ENCODE measurements at regions not wholly inside any gene's neighbourhood (a gene's known extent, or its start where the extent isn't known, plus 50 kb on each side); places are given as distances from the start of the nearest gene placed in this dataset.

- intact Hi-C loops (cut with micrococcal nuclease) = no loop called here
- no peak for DNase-seq
- Mint-ChIP-seq H3K27ac (no peak overlapping the region), H3K4me3 (no peak overlapping the region), H3K9me3 (peaks cover 11% of the 10 kb centered on the region), H3K27me3 (no peaks in the 10 kb centered on the region), H3K4me1 (no peaks in the 10 kb centered on the region), H3K36me3 (ENCODE audit: low read depth) (peaks cover 68% of the 10 kb centered on the region)
Measured at GRCh38 chr14:95417492-95417891, 97.8 kb upstream of the CLMN start.

DNA sequence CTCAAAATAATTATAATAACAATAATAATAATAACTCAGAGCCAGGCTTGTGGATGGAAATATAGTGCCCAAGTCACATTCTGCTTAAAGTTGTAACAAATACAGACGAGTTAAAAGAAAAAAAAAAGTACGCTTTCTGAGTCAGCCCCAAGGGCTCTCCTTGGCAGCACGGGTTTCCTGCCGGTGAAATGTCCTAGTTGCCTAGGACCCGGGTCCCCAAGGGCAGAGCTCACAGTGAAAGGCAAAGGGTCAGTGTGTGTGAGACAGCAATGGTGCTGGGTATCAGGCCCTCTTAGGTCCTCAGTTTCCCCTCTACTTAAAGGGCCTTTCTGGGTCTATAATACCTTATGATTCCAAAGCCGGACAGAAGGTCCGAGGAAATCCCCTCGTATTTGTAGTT lies 96.3 kb upstream of the CLMN start:
- intact Hi-C loops (cut with micrococcal nuclease) = no loop called here
- no peak overlapping the region for H3K27ac Mint-ChIP-seq
- DNase-seq = no peak
- no peaks in the 10 kb centered on the region for H3K27me3 Mint-ChIP-seq
- no peak overlapping the region for H3K4me3 Mint-ChIP-seq
- no peaks in the 10 kb centered on the region for H3K4me1 Mint-ChIP-seq
- H3K36me3 Mint-ChIP-seq (ENCODE audit: low read depth) = peaks cover 55% of the 10 kb centered on the region
- peaks cover 5% of the 10 kb centered on the region for H3K9me3 Mint-ChIP-seq

- intact Hi-C loops (cut with micrococcal nuclease) = no loop called here
- Mint-ChIP-seq H3K36me3 (ENCODE audit: low read depth) (peaks cover 43% of the 10 kb centered on the region), H3K4me3 (no peak overlapping the region), H3K9me3 (no peaks in the 10 kb centered on the region), H3K4me1 (no peaks in the 10 kb centered on the region), H3K27ac (no peak overlapping the region), H3K27me3 (no peaks in the 10 kb centered on the region)
- DNase-seq = no peak
Measured at GRCh38 chr14:95413289-95414215, 93.8 kb upstream of the CLMN start.

- Mint-ChIP-seq H3K27me3 (no peaks in the 10 kb centered on the region), H3K27ac (no peak overlapping the region)
- intact Hi-C loops (cut with micrococcal nuclease) = no loop called here
Measured at GRCh38 chr14:95410838-95411237, 91.1 kb upstream of the CLMN start.

DNA sequence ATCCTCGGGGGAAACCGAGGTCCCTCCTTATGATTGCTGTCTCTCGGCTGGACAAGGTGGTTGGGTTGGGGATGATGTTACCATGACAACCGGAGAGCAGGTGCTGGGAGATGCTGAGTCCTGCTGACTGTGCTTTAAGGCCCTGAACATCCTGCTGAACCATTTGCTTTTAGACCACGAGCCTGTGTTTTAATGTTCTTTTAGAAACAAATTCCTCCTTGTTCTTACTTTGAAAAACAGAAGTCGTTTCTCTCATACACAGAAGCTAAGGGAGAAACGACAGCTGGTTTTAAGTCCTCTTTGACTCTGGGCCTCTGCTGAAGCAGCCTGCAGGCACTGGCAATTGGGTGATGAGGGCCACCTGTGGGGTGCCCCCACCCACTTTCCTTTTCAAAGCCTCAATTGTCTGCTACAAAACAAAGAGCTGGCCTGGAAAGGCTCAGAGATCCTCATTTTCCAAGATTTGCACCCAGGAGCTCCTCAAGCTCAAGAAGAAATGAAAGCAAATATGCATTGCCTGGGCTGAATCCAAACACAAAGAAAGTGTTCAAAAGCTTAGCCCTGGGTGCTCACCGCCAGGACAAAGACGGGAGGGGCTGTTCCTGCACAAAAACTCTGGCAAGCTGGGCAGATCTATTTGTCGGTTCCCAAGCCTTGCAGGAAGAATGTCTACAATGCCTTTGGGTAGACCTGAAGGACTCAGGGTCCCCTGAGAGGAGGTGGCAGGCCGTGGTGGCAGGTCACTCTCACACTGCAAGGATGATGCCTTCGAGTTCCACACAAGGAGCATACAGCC lies 90.0 kb upstream of the CLMN start:
- H3K4me3 Mint-ChIP-seq = no peak overlapping the region
- no peaks in the 10 kb centered on the region for H3K4me1 Mint-ChIP-seq
- intact Hi-C loops (cut with micrococcal nuclease) = no loop called here
- DNase-seq = no peak
- H3K27ac Mint-ChIP-seq = peak overlapping the region; percentile 5
- no peaks in the 10 kb centered on the region for H3K9me3 Mint-ChIP-seq
- H3K36me3 Mint-ChIP-seq (ENCODE audit: low read depth) = peaks cover 20% of the 10 kb centered on the region
- H3K27me3 Mint-ChIP-seq = no peaks in the 10 kb centered on the region

More at GRCh38 chr14:95410838-95411237, 91.1 kb upstream of the CLMN start:
- DNase-seq = no peak
- Mint-ChIP-seq H3K36me3 (ENCODE audit: low read depth) (peaks cover 25% of the 10 kb centered on the region), H3K9me3 (no peaks in the 10 kb centered on the region), H3K4me1 (no peaks in the 10 kb centered on the region), H3K4me3 (no peak overlapping the region)

DNA sequence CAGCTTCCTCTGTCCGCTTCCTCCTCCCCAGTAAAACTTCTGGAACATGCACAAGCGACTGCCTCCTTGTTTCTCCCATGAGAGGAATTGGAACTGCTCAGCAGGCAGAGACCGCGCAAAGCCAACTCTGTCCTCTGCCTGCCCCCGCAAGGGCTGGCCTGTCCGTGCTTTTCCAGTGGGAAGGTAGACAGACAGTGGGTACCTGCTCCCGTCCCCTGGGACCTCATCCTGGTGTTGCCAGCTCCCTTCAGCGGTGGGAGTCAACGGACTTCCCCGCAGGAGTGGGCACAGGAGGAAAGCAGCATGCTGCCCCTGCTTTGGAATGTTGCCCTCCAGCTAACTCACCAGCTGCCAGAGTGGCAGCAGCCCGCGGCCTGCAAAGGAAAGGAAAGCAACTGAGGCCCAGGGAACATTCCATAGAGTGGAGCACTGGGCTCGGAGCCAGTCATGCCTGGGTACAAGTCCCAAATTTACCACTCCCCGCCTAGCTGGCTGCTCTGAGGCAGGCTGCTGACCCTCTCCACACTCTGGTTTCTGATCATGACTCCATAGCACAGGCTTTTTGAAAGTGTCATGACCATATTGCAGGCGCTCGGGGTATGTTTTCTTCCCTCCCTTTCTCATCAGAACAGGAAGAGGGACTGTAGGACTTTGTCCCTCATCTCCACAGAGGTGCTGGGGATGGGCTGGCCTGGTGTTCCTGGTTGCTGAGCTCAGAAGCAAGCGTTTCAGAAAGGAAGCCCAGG lies 89.2 kb upstream of the CLMN start:
- H3K4me1 Mint-ChIP-seq = no peaks in the 10 kb centered on the region
- no peak for DNase-seq
- H3K36me3 Mint-ChIP-seq (ENCODE audit: low read depth) = peaks cover 17% of the 10 kb centered on the region
- no peaks in the 10 kb centered on the region for H3K9me3 Mint-ChIP-seq
- no peaks in the 10 kb centered on the region for H3K27me3 Mint-ChIP-seq
- H3K27ac Mint-ChIP-seq = no peak overlapping the region
- intact Hi-C loops (cut with micrococcal nuclease) = no loop called here
- no peak overlapping the region for H3K4me3 Mint-ChIP-seq

DNA sequence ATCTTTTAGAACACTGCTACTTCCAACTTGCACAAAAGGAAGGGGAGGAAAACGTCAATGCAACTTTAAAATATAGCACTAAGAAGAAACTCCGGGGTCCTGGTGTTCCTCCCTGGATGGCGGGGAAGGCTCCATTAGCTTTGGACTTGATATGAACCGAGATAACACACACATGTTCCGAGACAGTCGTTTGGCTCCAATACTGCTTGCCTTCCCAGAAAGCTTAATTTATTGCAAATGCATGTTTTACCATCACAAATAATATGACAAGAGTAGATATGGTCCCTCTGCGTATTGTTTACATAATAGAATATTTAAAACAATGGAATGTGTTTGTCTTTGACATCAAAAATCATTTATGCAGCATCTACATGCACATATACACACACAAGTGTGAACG lies 87.6 kb upstream of the CLMN start:
- no peak for DNase-seq
- intact Hi-C loops (cut with micrococcal nuclease) = no loop called here
- H3K27me3 Mint-ChIP-seq = no peaks in the 10 kb centered on the region
- no peaks in the 10 kb centered on the region for H3K9me3 Mint-ChIP-seq
- no peak overlapping the region for H3K4me3 Mint-ChIP-seq
- no peak overlapping the region for H3K27ac Mint-ChIP-seq
- H3K4me1 Mint-ChIP-seq = no peaks in the 10 kb centered on the region
- peaks cover 12% of the 10 kb centered on the region for H3K36me3 Mint-ChIP-seq (ENCODE audit: low read depth)

GRCh38 chr14:95406756-95407277 lies 87.1 kb upstream of the CLMN start:
- intact Hi-C loops (cut with micrococcal nuclease) = no loop called here
- Mint-ChIP-seq H3K27me3 (no peaks in the 10 kb centered on the region), H3K36me3 (ENCODE audit: low read depth) (peaks cover 12% of the 10 kb centered on the region), H3K27ac (no peak overlapping the region), H3K4me1 (no peaks in the 10 kb centered on the region), H3K4me3 (no peak overlapping the region), H3K9me3 (no peaks in the 10 kb centered on the region)
- no peak for DNase-seq

DNA sequence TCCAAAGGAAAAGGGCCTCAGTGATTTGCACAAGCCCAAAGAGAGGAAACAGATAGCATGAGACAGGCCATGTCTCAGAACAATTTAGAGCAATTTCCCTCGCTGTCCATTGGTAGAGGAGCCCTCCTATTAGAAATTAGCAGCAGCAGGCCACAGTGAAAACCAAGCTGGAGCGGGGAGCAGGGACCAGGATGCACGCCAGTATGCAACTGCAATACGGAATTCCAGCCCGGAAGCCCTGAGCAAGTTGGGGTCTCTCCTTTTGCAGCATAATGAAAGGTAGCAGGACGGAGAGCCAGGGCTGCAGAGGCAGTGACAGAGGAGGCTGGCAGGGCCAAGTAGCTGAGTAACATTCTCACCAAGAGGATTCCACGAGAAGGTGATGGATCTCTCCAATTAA lies 84.9 kb upstream of the CLMN start:
- H3K36me3 Mint-ChIP-seq (ENCODE audit: low read depth) = peaks cover 4% of the 10 kb centered on the region
- H3K4me1 Mint-ChIP-seq = no peaks in the 10 kb centered on the region
- no peak for DNase-seq
- no peaks in the 10 kb centered on the region for H3K27me3 Mint-ChIP-seq
- no peak overlapping the region for H3K27ac Mint-ChIP-seq
- H3K4me3 Mint-ChIP-seq = no peak overlapping the region
- H3K9me3 Mint-ChIP-seq = no peaks in the 10 kb centered on the region
- intact Hi-C loops (cut with micrococcal nuclease) = no loop called here

DNA sequence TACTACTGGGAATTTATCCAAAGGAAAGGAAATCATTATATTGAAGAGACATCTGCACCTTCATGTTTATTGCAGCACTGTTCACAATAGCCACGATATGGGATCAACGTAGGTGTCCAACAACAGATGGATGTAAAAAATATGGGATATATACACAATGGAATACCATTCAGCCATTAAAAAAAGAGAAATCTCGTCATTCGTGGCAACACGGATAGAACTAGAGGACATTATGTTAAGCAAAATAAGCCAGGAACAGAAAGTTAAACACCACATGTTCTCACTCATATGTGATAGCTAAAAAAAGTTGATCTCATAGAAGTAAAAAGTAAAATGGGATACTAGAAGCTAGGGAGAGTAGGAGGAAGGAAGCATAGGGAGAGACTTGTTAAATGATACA lies 82.9 kb upstream of the CLMN start:
- Mint-ChIP-seq H3K4me3 (no peak overlapping the region), H3K27ac (no peak overlapping the region), H3K36me3 (ENCODE audit: low read depth) (no peaks in the 10 kb centered on the region), H3K9me3 (no peaks in the 10 kb centered on the region), H3K4me1 (no peaks in the 10 kb centered on the region), H3K27me3 (no peaks in the 10 kb centered on the region)
- intact Hi-C loops (cut with micrococcal nuclease) = no loop called here
- no peak for DNase-seq

DNA sequence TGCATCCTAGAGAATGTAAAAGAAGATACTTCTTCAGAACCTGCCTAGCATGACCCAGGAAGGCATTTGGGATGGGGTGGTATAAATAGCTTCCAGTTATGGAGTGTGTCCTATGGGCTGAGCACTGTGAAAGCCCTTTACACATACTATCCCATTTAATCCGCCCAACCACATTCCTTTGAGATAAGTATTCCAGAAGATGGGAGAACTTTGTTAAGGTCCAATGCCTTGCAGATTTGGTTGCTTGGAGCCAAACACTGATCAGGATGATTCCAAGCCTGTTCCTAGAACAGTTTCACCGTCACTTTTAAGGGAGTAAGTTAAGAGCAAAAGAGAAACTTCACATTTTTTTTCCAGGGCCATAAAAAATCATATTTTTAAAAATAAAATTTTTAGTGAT lies 82.5 kb upstream of the CLMN start:
- H3K27ac Mint-ChIP-seq = no peak overlapping the region
- no peaks in the 10 kb centered on the region for H3K9me3 Mint-ChIP-seq
- no peak for DNase-seq
- no peak overlapping the region for H3K4me3 Mint-ChIP-seq
- intact Hi-C loops (cut with micrococcal nuclease) = no loop called here
- H3K27me3 Mint-ChIP-seq = no peaks in the 10 kb centered on the region
- no peaks in the 10 kb centered on the region for H3K36me3 Mint-ChIP-seq (ENCODE audit: low read depth)
- H3K4me1 Mint-ChIP-seq = no peaks in the 10 kb centered on the region

GRCh38 chr14:95398630-95399547 lies 79.2 kb upstream of the CLMN start:
- intact Hi-C loops (cut with micrococcal nuclease) = no loop called here
- H3K4me1 Mint-ChIP-seq = no peaks in the 10 kb centered on the region
- H3K9me3 Mint-ChIP-seq = peaks cover 7% of the 10 kb centered on the region
- no peak overlapping the region for H3K4me3 Mint-ChIP-seq
- DNase-seq = no peak
- no peaks in the 10 kb centered on the region for H3K27me3 Mint-ChIP-seq
- no peak overlapping the region for H3K27ac Mint-ChIP-seq
- no peaks in the 10 kb centered on the region for H3K36me3 Mint-ChIP-seq (ENCODE audit: low read depth)

- Mint-ChIP-seq H3K27ac (no peak overlapping the region), H3K4me3 (no peak overlapping the region), H3K4me1 (no peaks in the 10 kb centered on the region), H3K9me3 (peaks cover 7% of the 10 kb centered on the region), H3K36me3 (ENCODE audit: low read depth) (no peaks in the 10 kb centered on the region), H3K27me3 (no peaks in the 10 kb centered on the region)
- no peak for DNase-seq
- intact Hi-C loops (cut with micrococcal nuclease) = no loop called here
Measured at GRCh38 chr14:95397325-95397724, 77.6 kb upstream of the CLMN start.
